Smooth muscle cell (in vitro differentiated cells): ENCODE measurements at regions not wholly inside any gene's neighbourhood (a gene's known extent, or its start where the extent isn't known, plus 50 kb on each side); places are given as distances from the start of the nearest gene placed in this dataset.

ENCODE experiments used
- DNase-seq: peaks from one replicate; lab custom pipeline; 2025; ENCODE audit not compliant: unreplicated experiment; lab: John Stamatoyannopoulos, UW
- H2AFZ ChIP-seq: fragments of 200-600 bp; sonication (generic); 2 replicates; pipeline ENCODE4 v1.6.0; 2016; ENCODE audit warnings: antibody characterized with exemption, low read depth, mild to moderate bottlenecking
- H3F3A ChIP-seq: fragments of 200-600 bp; sonication (generic); 2 replicates; pipeline ENCODE4 v1.6.0; 2017; ENCODE audit warnings: antibody characterized with exemption, low read depth
- H3K27ac ChIP-seq: fragments of 200-600 bp; sonication (generic); 2 replicates; pipeline ENCODE4 v1.5.1; 2016; ENCODE audit warnings: low read depth, mild to moderate bottlenecking
- H3K27me3 ChIP-seq: fragments of 200-600 bp; sonication (generic); 2 replicates; pipeline ENCODE4 v1.6.1; 2016; ENCODE audit warnings: low read depth, mild to moderate bottlenecking
- H3K36me3 ChIP-seq: fragments of 200-600 bp; sonication (generic); 2 replicates; pipeline ENCODE4 v1.5.1; 2016; ENCODE audit warnings: low read depth
- H3K4me1 ChIP-seq: fragments of 200-600 bp; sonication (generic); 2 replicates; pipeline ENCODE4 v1.5.1; 2016; ENCODE audit warnings: low read depth
- H3K4me2 ChIP-seq: fragments of 200-600 bp; sonication (generic); 2 replicates; pipeline ENCODE4 v1.6.0; 2016; ENCODE audit warnings: mild to moderate bottlenecking
- H3K4me3 ChIP-seq: fragments of 200-600 bp; sonication (generic); 2 replicates; pipeline ENCODE4 v1.5.1; 2016; ENCODE audit warnings: mild to moderate bottlenecking
- H3K79me2 ChIP-seq: fragments of 200-600 bp; sonication (generic); 2 replicates; pipeline ENCODE4 v1.6.0; 2016; ENCODE audit warnings: low read depth, mild to moderate bottlenecking
- H3K9ac ChIP-seq: fragments of 200-600 bp; sonication (generic); 2 replicates; pipeline ENCODE4 v1.6.0; 2016; ENCODE audit warnings: low read depth
- H3K9me3 ChIP-seq: fragments of 200-600 bp; sonication (generic); replicated peaks from 2 replicates; pipeline ENCODE4 v1.5.1; 2016; ENCODE audit warnings: low read depth
- H4K20me1 ChIP-seq: fragments of 200-600 bp; sonication (generic); 2 replicates; pipeline ENCODE4 v1.6.0; 2016; ENCODE audit warnings: low read depth
- CTCF ChIP-seq: fragments of 200-600 bp; sonication (generic); IDR thresholded peaks from 2 replicates; pipeline ENCODE4 v1.5.1; 2017; ENCODE audit warnings: borderline replicate concordance, mild to moderate bottlenecking, antibody characterized with exemption; ENCODE audit not compliant: insufficient read depth, poor library complexity, severe bottlenecking
- WGBS: methylation state at CpG from one replicate; pipeline ENCODE4 v1.1.7; 2016; ENCODE audit warnings: low lambda C conversion rate; 5-methylcytosine and 5-hydroxymethylcytosine counted together

GRCh38 chr1:181148636-181149035 is 60.1 kb downstream of the IER5 start:
- H3K27ac ChIP-seq: no peak overlapping the region
- 63% methylated on average over 3 of the region's 3 CpGs for WGBS
- no peak for TF ChIP-seq CTCF

DNA sequence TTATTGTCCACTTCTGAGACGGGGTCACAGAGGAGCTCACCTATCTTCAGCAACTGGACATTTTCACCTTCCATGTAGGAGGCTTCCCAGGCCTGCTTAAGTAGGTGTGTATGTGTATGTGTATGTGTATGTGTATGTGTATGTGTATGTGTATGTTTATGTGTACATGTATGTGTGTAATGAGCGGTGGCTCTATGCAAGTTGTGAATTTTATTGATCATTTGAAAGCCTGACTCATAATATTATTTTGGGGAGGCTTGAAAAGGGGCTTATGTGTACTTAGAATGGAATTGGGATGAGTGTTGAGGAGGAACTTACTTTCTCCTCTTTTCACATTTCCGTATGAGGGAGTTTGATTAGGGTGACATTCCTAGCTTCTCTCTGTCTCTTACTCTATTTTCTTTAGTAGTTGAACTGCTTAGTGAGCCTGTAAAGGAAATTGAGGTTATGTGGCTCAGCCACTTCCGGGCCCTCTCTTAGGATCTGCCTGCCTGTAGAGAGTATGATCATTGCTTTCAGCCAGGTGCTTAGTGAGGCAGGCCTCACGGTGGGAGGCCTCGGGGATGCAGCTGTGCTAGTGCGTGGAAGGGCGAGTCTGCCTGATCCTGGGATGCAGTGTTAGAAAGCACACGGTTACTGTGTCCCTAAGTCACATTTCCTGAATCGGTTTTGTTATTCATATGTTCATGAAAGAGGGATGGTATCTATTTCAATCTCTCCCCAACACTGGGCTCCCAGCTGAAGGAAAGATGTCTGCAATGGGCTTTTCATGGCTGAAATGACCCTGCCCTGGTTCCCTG is 61.0 kb downstream of the IER5 start:
- Histone ChIP-seq H2AFZ (no peak overlapping the region), H3K79me2 (no peaks in the 10 kb centered on the region), H3K36me3 (no peaks in the 10 kb centered on the region), H3K4me3 (no peak overlapping the region), H3K27ac (no peak overlapping the region), H4K20me1 (no peaks in the 10 kb centered on the region), H3K27me3 (no peaks in the 10 kb centered on the region), H3K9ac (no peak overlapping the region), H3K9me3 (no peaks in the 10 kb centered on the region), H3F3A (peaks cover 10% of the 10 kb centered on the region), H3K4me2 (no peak overlapping the region), H3K4me1 (peaks cover 6% of the 10 kb centered on the region)
- 89% methylated on average over 10 of the region's 10 CpGs for WGBS
- no peak for DNase-seq
- TF ChIP-seq CTCF: no peak

More at GRCh38 chr1:181148636-181149035, 60.1 kb downstream of the IER5 start:
- H3K27me3 ChIP-seq: no peaks in the 10 kb centered on the region
- H3K79me2 ChIP-seq: no peaks in the 10 kb centered on the region
- H2AFZ ChIP-seq: no peak overlapping the region
- no peaks in the 10 kb centered on the region for H3K9me3 ChIP-seq
- H3K9ac ChIP-seq: no peak overlapping the region
- no peak overlapping the region for H3K4me3 ChIP-seq
- H3K36me3 ChIP-seq: no peaks in the 10 kb centered on the region
- no peak for DNase-seq
- no peaks in the 10 kb centered on the region for H4K20me1 ChIP-seq
- no peak overlapping the region for H3K4me2 ChIP-seq
- H3F3A ChIP-seq: peaks cover 10% of the 10 kb centered on the region
- peaks cover 6% of the 10 kb centered on the region for H3K4me1 ChIP-seq

GRCh38 chr1:181150273-181150672 is 61.8 kb downstream of the IER5 start:
- H3K79me2 ChIP-seq: no peaks in the 10 kb centered on the region
- no peak overlapping the region for H3K27ac ChIP-seq
- H3K4me3 ChIP-seq: no peak overlapping the region
- no peaks in the 10 kb centered on the region for H3K36me3 ChIP-seq
- no peak overlapping the region for H3K9ac ChIP-seq
- TF ChIP-seq CTCF: no peak
- peaks cover 10% of the 10 kb centered on the region for H3F3A ChIP-seq
- H4K20me1 ChIP-seq: no peaks in the 10 kb centered on the region
- H3K9me3 ChIP-seq: no peaks in the 10 kb centered on the region
- WGBS: 94% methylated on average over 1 of the region's 1 CpG
- H3K27me3 ChIP-seq: no peaks in the 10 kb centered on the region
- no peak overlapping the region for H3K4me2 ChIP-seq
- H3K4me1 ChIP-seq: peaks cover 6% of the 10 kb centered on the region
- no peak overlapping the region for H2AFZ ChIP-seq
- no peak for DNase-seq

DNA sequence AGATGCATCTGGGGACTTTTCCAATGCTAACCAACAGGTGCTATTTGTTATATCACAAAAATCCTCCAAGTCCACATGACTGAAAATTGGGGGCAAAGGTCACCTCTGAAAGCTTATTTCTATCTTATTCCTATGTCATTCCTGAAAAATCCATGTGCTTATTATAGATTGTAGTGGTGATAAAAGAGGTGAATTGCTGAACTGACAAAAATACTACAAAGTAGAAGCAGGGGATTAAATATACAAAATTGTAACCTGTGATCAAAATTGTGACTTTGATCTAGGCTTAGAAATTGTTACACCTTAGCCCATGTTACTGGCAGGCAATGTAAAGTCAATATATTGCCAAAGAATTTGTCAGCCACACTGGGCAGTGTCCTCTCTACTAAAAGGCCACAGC is 62.3 kb downstream of the IER5 start:
- H3K36me3 ChIP-seq: no peaks in the 10 kb centered on the region
- H3K4me2 ChIP-seq: no peak overlapping the region
- no peaks in the 10 kb centered on the region for H3K9me3 ChIP-seq
- H3F3A ChIP-seq: peaks cover 10% of the 10 kb centered on the region
- no peaks in the 10 kb centered on the region for H3K27me3 ChIP-seq
- no peak for DNase-seq
- H3K4me3 ChIP-seq: no peak overlapping the region
- no peaks in the 10 kb centered on the region for H3K79me2 ChIP-seq
- H3K9ac ChIP-seq: no peak overlapping the region
- H2AFZ ChIP-seq: no peak overlapping the region
- no peaks in the 10 kb centered on the region for H4K20me1 ChIP-seq
- no peak overlapping the region for H3K27ac ChIP-seq
- TF ChIP-seq CTCF: no peak
- peaks cover 6% of the 10 kb centered on the region for H3K4me1 ChIP-seq
